Hindlimb muscle (tissue), 1 donor: ENCODE measurements at regions not wholly inside any gene's neighbourhood (a gene's known extent, or its start where the extent isn't known, plus 50 kb on each side); places are given as distances from the start of the nearest gene placed in this dataset.

Experiments used
- DNase-seq: peaks from one replicate; pipeline ENCODE4 v3.0.0-alpha.2; 2013

GRCh38 chr4:18840481-18840880, 818.9 kb upstream of the LCORL start:
- DNase-seq: no peak

DNA sequence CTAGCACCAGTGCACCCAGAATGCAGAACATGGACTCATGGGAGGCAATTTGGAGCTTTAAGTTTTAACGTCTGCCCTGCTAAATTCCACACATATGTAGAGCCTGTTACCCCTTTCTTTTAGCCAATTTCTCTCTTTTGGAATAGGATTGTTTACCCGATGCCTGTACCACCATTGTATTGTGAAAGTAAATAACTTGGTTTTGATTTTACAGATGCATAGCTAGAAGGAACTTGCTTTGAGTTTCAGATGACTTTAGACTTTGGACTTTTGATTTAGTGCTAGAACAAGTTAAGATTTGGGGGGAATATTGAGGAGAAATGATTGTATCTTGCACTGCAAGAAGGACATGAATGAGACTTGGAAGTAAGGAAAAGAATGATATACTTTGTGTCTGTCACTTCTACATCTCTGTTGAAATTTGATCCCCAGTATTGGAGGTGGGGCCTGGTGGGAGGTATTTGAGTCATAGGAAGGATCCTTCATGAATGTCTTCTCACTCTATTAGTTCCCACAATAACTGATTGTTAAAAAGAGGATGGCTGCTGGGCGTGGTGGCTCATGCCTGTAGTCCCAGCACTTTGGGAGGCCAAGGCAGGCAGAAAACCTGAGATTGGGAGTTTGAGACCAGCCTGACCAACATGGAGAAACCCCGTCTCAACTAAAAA, 794.8 kb upstream of the LCORL start:
- DNase-seq: no peak

DNA sequence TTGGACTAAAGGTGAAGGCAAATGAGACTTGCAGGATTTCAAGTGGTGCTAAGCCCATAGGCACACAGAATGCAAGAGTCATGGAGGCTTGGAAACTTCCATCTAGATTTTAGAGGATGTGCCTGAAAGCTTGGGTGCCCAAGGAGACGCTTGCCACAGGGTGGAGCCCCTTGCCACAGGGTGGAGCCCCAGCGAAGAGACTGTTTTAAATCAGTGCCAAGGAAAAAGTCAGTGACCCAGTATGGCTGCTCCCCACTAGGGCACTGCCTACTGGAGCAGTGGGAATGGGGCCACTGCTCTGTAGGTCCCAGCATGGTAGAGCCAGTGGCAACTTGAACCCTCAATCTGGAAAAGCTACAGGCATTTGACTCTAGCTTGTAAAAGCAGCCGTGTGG, 794.2 kb upstream of the LCORL start:
- no peak for DNase-seq

- no peak for DNase-seq
These were observed 793.7 kb upstream of the LCORL start for GRCh38 chr4:18815081-18815778.

GRCh38 chr4:18813771-18814170, 792.2 kb upstream of the LCORL start:
- DNase-seq: no peak

DNA sequence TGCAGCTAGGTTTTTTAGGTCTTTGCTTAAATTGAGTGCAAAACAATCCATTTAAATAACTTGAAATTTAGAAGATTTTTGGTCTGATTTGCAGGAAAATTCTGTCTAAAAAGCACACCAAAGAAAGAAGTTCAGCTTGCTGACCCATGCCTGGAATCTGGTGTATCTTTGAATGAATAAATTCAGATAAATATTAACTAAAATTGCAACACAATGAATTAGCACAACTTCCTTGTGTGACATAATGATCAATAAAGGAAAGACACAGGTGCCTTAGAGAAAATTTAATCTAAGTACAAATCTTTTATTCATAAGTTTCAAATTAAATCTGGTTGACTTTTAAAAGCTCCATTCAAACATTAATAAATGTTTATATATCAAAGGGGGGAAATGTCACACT, 791.5 kb upstream of the LCORL start:
- no peak for DNase-seq

- peak; percentile 31 for DNase-seq
These were observed 782.2 kb upstream of the LCORL start for GRCh38 chr4:18803781-18804180.

- no peak for DNase-seq
These were observed 776.6 kb upstream of the LCORL start for GRCh38 chr4:18798123-18798522.

DNA sequence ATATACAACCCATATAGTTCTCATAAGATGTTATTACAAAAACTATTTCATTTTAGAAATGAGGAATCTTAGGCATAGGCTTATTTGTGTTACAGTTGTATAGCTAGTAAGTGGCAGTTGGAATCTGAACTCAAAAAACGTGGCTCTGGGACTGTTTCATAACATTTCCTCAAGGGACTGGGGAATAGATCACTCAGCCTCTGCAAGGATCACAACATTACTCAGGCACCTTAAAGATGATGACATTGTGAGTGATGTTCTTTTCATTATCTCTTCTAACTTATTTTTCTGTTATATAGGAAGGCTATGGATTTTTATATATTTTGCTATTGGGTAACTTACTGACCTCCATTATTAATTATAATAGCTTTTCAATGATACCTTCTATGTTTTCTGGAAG, 774.2 kb upstream of the LCORL start:
- no peak for DNase-seq

DNA sequence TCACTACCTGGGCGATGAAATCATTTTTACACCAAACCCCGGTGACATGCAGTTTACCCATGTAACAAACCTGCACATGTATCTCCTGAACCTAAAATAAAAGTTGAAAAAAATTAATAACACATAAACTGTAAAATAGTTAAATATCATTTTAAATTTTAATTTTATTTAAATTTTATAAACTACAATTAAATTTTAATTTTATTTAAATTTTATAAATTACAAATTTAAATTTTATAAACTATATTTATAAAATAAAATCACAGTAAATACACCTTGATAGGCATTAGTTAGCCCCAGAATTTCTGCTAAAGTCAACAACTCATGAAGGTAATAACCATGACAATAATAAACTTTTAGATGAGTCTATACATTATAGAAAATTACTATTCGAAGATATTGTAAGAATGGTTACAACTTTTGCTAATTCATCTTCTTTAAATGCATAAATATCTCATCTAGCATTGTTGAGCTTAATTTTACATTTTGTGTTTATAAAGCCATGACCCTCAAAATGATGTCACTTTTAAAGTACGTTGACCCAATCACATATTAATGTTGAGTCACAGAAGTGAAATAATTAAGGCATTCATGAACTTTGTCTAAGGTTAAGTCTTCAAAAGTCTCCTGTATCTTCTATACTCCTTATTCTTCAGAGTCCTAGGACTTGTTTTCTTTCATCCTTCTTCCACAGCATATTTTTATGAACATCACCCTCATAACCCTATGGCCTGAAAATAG, 755.8 kb upstream of the LCORL start:
- no peak for DNase-seq

GRCh38 chr4:18767921-18768320, 746.4 kb upstream of the LCORL start:
- no peak for DNase-seq

DNA sequence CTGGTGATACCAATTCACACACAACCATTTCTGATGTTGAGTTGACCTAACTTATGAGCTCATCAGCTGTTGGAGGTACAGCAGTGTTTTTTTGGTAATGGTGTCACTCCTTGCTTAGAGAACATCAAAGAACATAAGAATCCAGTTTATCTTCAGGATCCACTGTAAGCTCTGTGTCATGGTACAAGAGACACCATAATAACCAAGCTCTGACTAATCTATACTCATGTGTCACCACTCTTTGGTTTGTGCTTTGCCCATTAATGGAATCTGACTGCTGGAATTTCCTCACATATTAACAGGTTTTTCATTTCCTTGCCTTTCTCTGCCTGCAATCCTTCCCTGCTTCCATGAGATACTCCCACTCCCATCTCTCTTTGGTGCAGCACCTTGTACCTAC, 735.1 kb upstream of the LCORL start:
- no peak for DNase-seq

GRCh38 chr4:18754180-18754579, 732.6 kb upstream of the LCORL start:
- DNase-seq: no peak

DNA sequence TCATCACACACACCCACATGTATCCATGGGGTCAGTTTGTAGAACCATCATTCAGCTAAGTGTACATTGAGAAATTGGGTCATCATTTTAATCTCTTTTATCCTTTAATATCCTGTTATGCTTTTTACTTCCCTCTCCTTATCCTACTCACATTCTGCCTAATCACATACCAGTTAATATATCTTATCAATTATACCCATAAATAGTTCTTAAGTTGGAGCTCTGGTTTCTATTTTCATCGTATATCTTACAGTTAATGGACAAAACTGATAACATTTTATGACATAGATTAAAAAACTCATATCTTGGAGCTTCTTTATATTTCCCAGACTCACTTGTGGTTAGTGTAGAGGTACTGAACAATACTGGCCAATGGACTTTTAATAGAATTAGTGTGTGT, 729.5 kb upstream of the LCORL start:
- DNase-seq: no peak

DNA sequence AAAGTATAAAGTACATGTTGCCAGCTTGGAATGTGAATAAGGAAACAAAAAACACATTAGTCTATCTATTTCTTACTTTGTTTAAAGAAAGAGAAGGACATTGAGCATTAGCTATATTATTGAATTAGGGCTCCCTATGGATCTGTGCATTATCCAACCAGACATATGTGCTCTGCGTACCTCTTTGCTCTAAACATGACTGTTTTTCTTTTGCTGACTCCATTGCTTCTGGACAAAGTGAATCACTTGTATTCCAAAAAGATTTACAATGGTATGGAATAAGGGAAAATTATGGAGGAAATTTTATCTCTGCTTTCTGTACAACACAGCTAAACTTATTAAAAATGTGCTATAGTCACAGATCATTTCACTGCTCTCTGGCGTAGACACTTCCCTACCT, 727.8 kb upstream of the LCORL start:
- no peak for DNase-seq

GRCh38 chr4:18736551-18736950, 715.0 kb upstream of the LCORL start:
- no peak for DNase-seq

GRCh38 chr4:18735740-18736268, 714.2 kb upstream of the LCORL start:
- no peak for DNase-seq

- no peak for DNase-seq
These were observed 712.9 kb upstream of the LCORL start for GRCh38 chr4:18734405-18734804.

- peak; percentile 54 for DNase-seq
These were observed 712.4 kb upstream of the LCORL start for GRCh38 chr4:18733961-18734360.

DNA sequence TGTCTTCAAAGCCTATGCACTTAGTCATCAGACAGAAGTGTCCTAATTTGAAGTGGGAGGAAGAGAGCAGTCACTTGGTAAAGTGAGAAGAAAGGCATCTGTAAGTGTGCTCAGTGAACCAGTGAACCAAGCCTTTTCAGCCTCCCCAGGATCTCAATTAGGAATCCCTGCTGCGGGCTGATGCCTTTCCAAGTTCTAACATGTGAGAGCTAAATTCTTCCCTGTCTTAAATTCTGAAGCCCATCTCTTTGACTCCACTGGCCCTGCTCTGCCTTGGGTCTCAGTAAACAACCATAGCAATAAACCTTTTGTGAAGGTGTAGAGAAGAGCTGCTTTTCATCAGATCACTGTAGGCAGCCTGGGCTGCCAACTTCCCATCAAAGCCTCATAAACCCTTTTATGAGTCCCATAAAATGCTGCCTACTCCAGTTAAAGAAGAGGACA, 701.2 kb upstream of the LCORL start:
- no peak for DNase-seq

GRCh38 chr4:18698119-18698883, 676.7 kb upstream of the LCORL start:
- DNase-seq: no peak

DNA sequence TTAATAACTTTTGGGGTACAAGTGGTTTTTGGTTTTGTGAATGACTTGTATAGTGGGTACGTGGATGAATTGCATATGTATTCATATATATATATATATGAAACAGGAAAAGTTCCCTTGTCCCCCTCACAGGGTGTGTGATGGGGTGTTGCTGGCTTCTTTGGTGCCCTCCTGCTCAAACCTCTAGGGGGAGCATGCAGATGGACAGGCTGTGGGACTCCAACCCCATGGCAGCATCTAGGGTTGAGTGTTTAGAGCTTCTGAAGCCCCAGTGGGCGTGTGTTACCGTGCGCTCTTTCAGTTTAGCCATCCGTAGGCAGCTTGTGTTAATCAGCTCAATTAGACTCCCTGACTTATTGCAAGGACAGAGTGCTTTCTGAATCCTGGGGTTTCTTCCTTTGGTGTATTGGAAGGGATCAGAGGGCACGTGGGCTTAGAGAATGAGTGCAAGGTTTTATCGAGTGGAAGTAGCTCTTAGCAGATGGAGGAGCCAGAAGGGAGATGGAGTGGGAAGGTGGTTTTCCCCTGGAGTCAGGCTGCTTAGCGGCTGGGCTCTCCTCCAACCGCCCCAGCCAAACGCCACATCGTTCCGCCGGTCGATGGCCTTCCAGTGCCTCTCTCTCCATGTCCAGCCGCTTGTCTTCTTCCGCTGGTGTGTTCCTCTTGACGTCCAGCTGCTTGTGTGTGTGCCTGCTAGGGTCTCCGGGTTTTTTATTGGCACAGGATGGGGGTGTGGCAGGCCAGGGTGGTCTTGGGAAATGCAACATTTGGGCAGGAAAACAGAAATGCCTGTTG, 674.4 kb upstream of the LCORL start:
- DNase-seq: no peak
